ENCODE measurements at regions not wholly inside any gene's neighbourhood (a gene's known extent, or its start where the extent isn't known, plus 50 kb on each side); places are given as distances from the start of the nearest gene placed in this dataset.

GRCh38 chr5:124617787-124618186 lies 128.7 kb downstream of the ZNF608 start:
- DNase-seq: no peak
- Histone ChIP-seq H3K27ac (ENCODE audit: low read depth in 1 of 2, low read length in 2 of 2) (no peak overlapping the region), H3K4me3 (replicated peaks in 1 of 3; ENCODE audit: low read depth in 2 of 3, low read length in 3 of 3) (no peak overlapping the region), H4K20me1 (ENCODE audit: insufficient read depth, low read length) (no peaks in the 10 kb centered on the region), H2AFZ (ENCODE audit: insufficient read depth, low read depth, low read length, poor library complexity, severe bottlenecking) (no peak overlapping the region), H3K9ac (ENCODE audit: insufficient read depth, low read length, poor library complexity, severe bottlenecking) (no peak overlapping the region), H3K36me3 (replicated peaks in 1 of 2; ENCODE audit: control insufficient read depth in 1 of 2, insufficient read depth in 2 of 2, low read length in 2 of 2) (no peaks in the 10 kb centered on the region), H3K9me3 (replicated peaks in 1 of 2; ENCODE audit: control insufficient read depth in 1 of 2, insufficient read depth in 1 of 2, low read length in 2 of 2) (no peaks in the 10 kb centered on the region), H3K27me3 (ENCODE audit: control insufficient read depth in 2 of 2, insufficient read depth in 2 of 2, low read length in 2 of 2) (no peaks in the 10 kb centered on the region), H3K79me2 (ENCODE audit: insufficient read depth, low read length) (no peaks in the 10 kb centered on the region), H3K4me1 (ENCODE audit: control insufficient read depth in 1 of 2, insufficient read depth in 2 of 2, low read length in 2 of 2) (no peaks in the 10 kb centered on the region), H3K4me2 (replicated peaks; ENCODE audit: extremely low read depth, low read length, poor library complexity, severe bottlenecking) (no peak overlapping the region)
- Mint-ChIP-seq H3K9me3 (no peaks in the 10 kb centered on the region), H3K27me3 (ENCODE audit: low read depth in 3 of 3) (peaks cover 2 to 4% (median 2%) of the 10 kb centered on the region in 3 donors), H3K27ac (no peak overlapping the region), H3K4me1 (no peaks in the 10 kb centered on the region), H3K36me3 (no peaks in the 10 kb centered on the region), H3K4me3 (no peak overlapping the region)
- intact Hi-C loops (cut with micrococcal nuclease): no loop called here
- no peak for TF ChIP-seq CTCF (IDR thresholded peaks at IDR 0.05)
- no CpG with 5 or more reads among the region's 1 CpG for WGBS (ENCODE audit: insufficient coverage)

- H2AFZ ChIP-seq (ENCODE audit: insufficient read depth, low read depth, low read length, poor library complexity, severe bottlenecking): no peak overlapping the region
- DNase-seq: no peak
- no peak overlapping the region for H3K4me3 ChIP-seq (replicated peaks in 1 of 3; ENCODE audit: low read depth in 2 of 3, low read length in 3 of 3)
- Mint-ChIP-seq H3K4me1 (peaks cover 2% of the 10 kb centered on the region), H3K36me3 (no peaks in the 10 kb centered on the region), H3K27ac (no peak overlapping the region), H3K27me3 (ENCODE audit: low read depth in 3 of 3) (peaks cover 2 to 3% (median 2%) of the 10 kb centered on the region in 3 donors), H3K9me3 (peaks cover 0 to 2% (median 0%) of the 10 kb centered on the region in 7 donors), H3K4me3 (no peak overlapping the region)
- H3K27me3 ChIP-seq (ENCODE audit: control insufficient read depth in 2 of 2, insufficient read depth in 2 of 2, low read length in 2 of 2): no peaks in the 10 kb centered on the region
- H3K4me1 ChIP-seq (ENCODE audit: control insufficient read depth in 1 of 2, insufficient read depth in 2 of 2, low read length in 2 of 2): no peaks in the 10 kb centered on the region
- H3K4me2 ChIP-seq (replicated peaks; ENCODE audit: extremely low read depth, low read length, poor library complexity, severe bottlenecking): no peak overlapping the region
- intact Hi-C loops (cut with micrococcal nuclease): no loop called here
- no CpG with 5 or more reads among the region's 2 CpGs for WGBS (ENCODE audit: insufficient coverage)
- H4K20me1 ChIP-seq (ENCODE audit: insufficient read depth, low read length): no peaks in the 10 kb centered on the region
- H3K79me2 ChIP-seq (ENCODE audit: insufficient read depth, low read length): no peaks in the 10 kb centered on the region
- no peaks in the 10 kb centered on the region for H3K36me3 ChIP-seq (replicated peaks in 1 of 2; ENCODE audit: control insufficient read depth in 1 of 2, insufficient read depth in 2 of 2, low read length in 2 of 2)
- TF ChIP-seq CTCF (IDR thresholded peaks at IDR 0.05): no peak
- H3K27ac ChIP-seq (ENCODE audit: low read depth in 1 of 2, low read length in 2 of 2): no peak overlapping the region
- no peak overlapping the region for H3K9ac ChIP-seq (ENCODE audit: insufficient read depth, low read length, poor library complexity, severe bottlenecking)
- H3K9me3 ChIP-seq (replicated peaks in 1 of 2; ENCODE audit: control insufficient read depth in 1 of 2, insufficient read depth in 1 of 2, low read length in 2 of 2): no peaks in the 10 kb centered on the region
Observed at GRCh38 chr5:124614836-124615385, 131.5 kb downstream of the ZNF608 start.

Measured in CD14-positive monocyte (primary cell).